GM12878 (cell line): ENCODE measurements at regions not wholly inside any gene's neighbourhood (a gene's known extent, or its start where the extent isn't known, plus 50 kb on each side); places are given as distances from the start of the nearest gene placed in this dataset.

Experiments
- ATAC-seq: fragments of 200-7000 bp; cut with Tn5 transposase; 3 replicates; pipeline ENCODE4 v1.9.1; 2020; ENCODE audit warnings: mild to moderate bottlenecking, moderate library complexity
- BruUV-seq: library from RNA; stranded (reverse); fragments of 400-500 nt; replicated peaks from 2 replicates; lab custom pipeline; 2021; lab: Mats Ljungman, UMichigan
- CTCF ChIA-PET: fragments of 300-600 bp; sonication (Branson Sonifier 250); formaldehyde crosslinking; extraction: SDS; loops from one replicate; lab custom pipeline; 2021; ENCODE audit warnings: inconsistent platforms; lab: Yijun Ruan, JAX
- POLR2A ChIA-PET: fragments of 350-600 bp; formaldehyde crosslinking; extraction: SDS; loops from one replicate; lab custom pipeline; 2021; ENCODE audit warnings: inconsistent platforms; lab: Charles Lee
- RAD21 ChIA-PET: fragments of 300-600 bp; sonication (Branson Sonifier 250); formaldehyde crosslinking; loops from one replicate; lab custom pipeline; 2023; ENCODE audit warnings: antibody characterized with exemption; ENCODE audit not compliant: unreplicated experiment; lab: Charles Lee
- SMC1A ChIA-PET: fragments of 300-600 bp; sonication (Branson Sonifier 250); formaldehyde crosslinking; loops from one replicate; lab custom pipeline; 2023; ENCODE audit not compliant: unreplicated experiment, uncharacterized antibody; lab: Charles Lee
- DNase-seq: peaks from one replicate; pipeline ENCODE4 v3.0.0-alpha.2; 2011; ENCODE audit warnings: low read depth, low spot score
- FAIRE-seq: peaks from 3 replicates; lab custom pipeline; 2011; peaks lifted over from hg19 to GRCh38; lab: Jason Lieb, UNC
- H2AFZ ChIP-seq: 2 replicates; pipeline ENCODE4 v1.6.0; 2011; ENCODE audit warnings: low read depth, low read length, control low read depth; ENCODE audit not compliant: control insufficient read depth
- H3K27ac ChIP-seq: 2 replicates; pipeline ENCODE4 v1.5.1; 2011; ENCODE audit warnings: control low read depth; ENCODE audit not compliant: control insufficient read depth, insufficient read depth
- H3K27me3 ChIP-seq, 2 experiments: replicated peaks in 1 of 2; 2 replicates each; pipeline versions ENCODE4 v1.6.0 to v1.6.1; 2011; ENCODE audit warnings: low read length in 1 of 2; ENCODE audit not compliant: control insufficient read depth in 2 of 2, insufficient read depth in 2 of 2
- H3K36me3 ChIP-seq, 2 experiments: 2 replicates each; pipeline ENCODE4 v1.5.1; 2011; ENCODE audit warnings: low read length in 1 of 2; ENCODE audit not compliant: control insufficient read depth in 2 of 2, insufficient read depth in 2 of 2
- H3K4me1 ChIP-seq: 2 replicates; pipeline ENCODE4 v1.6.1; 2011; ENCODE audit warnings: mild to moderate bottlenecking, low read length, moderate library complexity, mixed read lengths; ENCODE audit not compliant: control insufficient read depth, insufficient read depth
- H3K4me2 ChIP-seq: 2 replicates; pipeline ENCODE4 v1.6.0; 2011; ENCODE audit warnings: control low read depth; ENCODE audit not compliant: control insufficient read depth, insufficient read depth
- H3K4me3 ChIP-seq: fragments of 200-600 bp; sonication (generic); 2 replicates; pipeline ENCODE4 v1.5.1; 2016
- H3K79me2 ChIP-seq: 2 replicates; pipeline ENCODE4 v1.6.0; 2011; ENCODE audit warnings: low read length; ENCODE audit not compliant: control insufficient read depth, insufficient read depth
- H3K9ac ChIP-seq: 2 replicates; pipeline ENCODE4 v1.8.0; 2011; ENCODE audit warnings: low read length, control low read depth, mixed read lengths; ENCODE audit not compliant: control insufficient read depth, insufficient read depth
- H3K9me3 ChIP-seq: replicated peaks from 3 replicates; pipeline ENCODE4 v1.5.1; 2011; ENCODE audit warnings: mild to moderate bottlenecking, low read length; ENCODE audit not compliant: control insufficient read depth, insufficient read depth
- H4K20me1 ChIP-seq: 2 replicates; pipeline ENCODE4 v1.6.0; 2011; ENCODE audit not compliant: control insufficient read depth, insufficient read depth
- BMI1 ChIP-seq: fragments of 450-650 bp; IDR thresholded peaks from 2 replicates; pipeline ENCODE4 v1.6.1; 2016; ENCODE audit warnings: mild to moderate bottlenecking, moderate library complexity, borderline replicate concordance
- CEBPZ ChIP-seq: fragments of 150-350 bp; IDR thresholded peaks from 2 replicates; pipeline ENCODE4 v1.6.1; 2016; ENCODE audit warnings: low read depth, low read length
- E2F8 ChIP-seq: fragments of 450-650 bp; IDR thresholded peaks from 2 replicates; pipeline ENCODE4 v1.6.1; 2018; ENCODE audit warnings: mild to moderate bottlenecking, low read depth, moderate library complexity; ENCODE audit not compliant: partially characterized antibody
- EZH2 ChIP-seq: IDR thresholded peaks from 2 replicates; pipeline ENCODE4 v1.6.1; 2012; ENCODE audit warnings: low read depth, mild to moderate bottlenecking, control low read depth, inconsistent platforms, low read length, borderline replicate concordance; ENCODE audit not compliant: control insufficient read depth
- MTA2 ChIP-seq: fragments of 450-650 bp; IDR thresholded peaks from 2 replicates; pipeline ENCODE4 v1.6.1; 2016; ENCODE audit warnings: low read depth, mild to moderate bottlenecking, moderate library complexity
- MYB ChIP-seq: fragments of 150-350 bp; IDR thresholded peaks from 2 replicates; pipeline ENCODE4 v1.6.1; 2014; ENCODE audit warnings: mild to moderate bottlenecking, low read depth, low read length, borderline replicate concordance
- PML ChIP-seq: IDR thresholded peaks from 2 replicates; pipeline ENCODE4 v1.6.1; 2012; ENCODE audit warnings: low read length, inconsistent platforms
- POU2F2 ChIP-seq: IDR thresholded peaks from 3 replicates; pipeline ENCODE4 v1.6.1; 2011; ENCODE audit warnings: low read depth, mild to moderate bottlenecking, low read length, borderline replicate concordance
- SMARCA5 ChIP-seq: fragments of 450-650 bp; IDR thresholded peaks from 2 replicates; pipeline ENCODE4 v1.6.1; 2017; ENCODE audit warnings: mild to moderate bottlenecking
- SRF ChIP-seq, 2 experiments: IDR thresholded peaks; 2 replicates each; pipeline ENCODE4 v1.6.1; 2011; ENCODE audit warnings: low read depth in 2 of 2, low read length in 2 of 2, mild to moderate bottlenecking in 1 of 2, moderate library complexity in 1 of 2
- STAT3 ChIP-seq: IDR thresholded peaks from 2 replicates; pipeline ENCODE4 v1.6.1; 2011; ENCODE audit warnings: low read depth, low read length, improper control_type of control experiment
- TAF1 ChIP-seq: IDR thresholded peaks from 2 replicates; pipeline ENCODE4 v1.6.1; 2011; ENCODE audit warnings: mild to moderate bottlenecking, low read depth, low read length, borderline replicate concordance
- TARDBP ChIP-seq: IDR thresholded peaks from 2 replicates; pipeline ENCODE4 v1.6.1; 2016; ENCODE audit warnings: borderline replicate concordance
- YBX1 ChIP-seq: fragments of 450-650 bp; IDR thresholded peaks from 2 replicates; pipeline ENCODE4 v1.6.1; 2016; ENCODE audit warnings: antibody characterized with exemption
- ZNF207 ChIP-seq: fragments of 450-650 bp; IDR thresholded peaks from 2 replicates; pipeline ENCODE4 v1.6.1; 2014; ENCODE audit warnings: antibody characterized with exemption, mild to moderate bottlenecking, borderline replicate concordance
- ZZZ3 ChIP-seq: IDR thresholded peaks from 2 replicates; pipeline ENCODE4 v1.6.1; 2011; ENCODE audit warnings: low read depth; ENCODE audit not compliant: control insufficient read depth, insufficient read length
- in situ Hi-C: fragments of 300-500 bp; cut with MboI; formaldehyde crosslinking; loops from 9 replicates; pipeline ENCODE4 v1.14.3; 2018; ENCODE audit warnings: mixed read lengths
- intact Hi-C: fragments of 100-400 bp; cut with micrococcal nuclease; formaldehyde crosslinking; loops from one replicate; pipeline ENCODE4 v1.14.2; 2022; ENCODE audit not compliant: unreplicated experiment

- in situ Hi-C loops (no loop called here), intact Hi-C loops (no loop called here)
- CTCF ChIA-PET: interaction anchor here (1.1 to 5.1 kb wide), 2 partner anchors 12 to 443 kb away, joined by 3 to 21 read pairs; no protein-coding TSS in a partner anchor
- FAIRE-seq (no peak), ATAC-seq (no peak), DNase-seq (no peak)
- no TSS peak for BruUV-seq
- no peaks in the 10 kb centered on the region for H3K79me2 ChIP-seq
- H3K27ac ChIP-seq: no peak overlapping the region
- no peak overlapping the region for H3K9ac ChIP-seq
- no peak overlapping the region for H2AFZ ChIP-seq
- H3K4me2 ChIP-seq: no peak overlapping the region
- no peaks in the 10 kb centered on the region for H3K36me3 ChIP-seq
- TF ChIP-seq ZZZ3: no peak
- no peak for TF ChIP-seq PML
- TF ChIP-seq CEBPZ: no peak
- TF ChIP-seq MYB: no peak
- TF ChIP-seq STAT3: no peak
- TF ChIP-seq E2F8: no peak
- TF ChIP-seq SMARCA5: no peak
- no peak for TF ChIP-seq EZH2
- no peak for TF ChIP-seq BMI1
- no peak for TF ChIP-seq SRF (IDR thresholded peaks at IDR 0.05; ENCODE audit: low read depth in 2 of 2, low read length in 2 of 2)
- TF ChIP-seq TAF1: no peak
- TF ChIP-seq POU2F2: no peak
- TF ChIP-seq YBX1: no peak
- no peak for TF ChIP-seq MTA2
- no peak for TF ChIP-seq ZNF207
- TF ChIP-seq TARDBP: no peak
- H3K27me3 ChIP-seq: no peaks in the 10 kb centered on the region
- RAD21 ChIA-PET: no interaction called here
- SMC1A ChIA-PET: interaction anchor here (1.1 kb wide), 1 partner anchor 12 kb away, joined by 3 read pairs; no protein-coding TSS in a partner anchor
- POLR2A ChIA-PET: no interaction called here
- H3K4me1 ChIP-seq: no peaks in the 10 kb centered on the region
- no peaks in the 10 kb centered on the region for H4K20me1 ChIP-seq
- H3K9me3 ChIP-seq: no peaks in the 10 kb centered on the region
- H3K4me3 ChIP-seq: no peak overlapping the region
Measured at GRCh38 chr12:59847127-59847526, 251.3 kb downstream of the SLC16A7 start.
